GM21723 (cell line): ENCODE measurements at regions not wholly inside any gene's neighbourhood (a gene's known extent, or its start where the extent isn't known, plus 50 kb on each side); places are given as distances from the start of the nearest gene placed in this dataset.

ENCODE experiments used
- ATAC-seq: cut with Tn5 transposase; IDR thresholded peaks from one replicate; pipeline ENCODE4 v1.9.1; 2021; ENCODE audit warnings: mild to moderate bottlenecking, moderate library complexity; ENCODE audit not compliant: unreplicated experiment

DNA sequence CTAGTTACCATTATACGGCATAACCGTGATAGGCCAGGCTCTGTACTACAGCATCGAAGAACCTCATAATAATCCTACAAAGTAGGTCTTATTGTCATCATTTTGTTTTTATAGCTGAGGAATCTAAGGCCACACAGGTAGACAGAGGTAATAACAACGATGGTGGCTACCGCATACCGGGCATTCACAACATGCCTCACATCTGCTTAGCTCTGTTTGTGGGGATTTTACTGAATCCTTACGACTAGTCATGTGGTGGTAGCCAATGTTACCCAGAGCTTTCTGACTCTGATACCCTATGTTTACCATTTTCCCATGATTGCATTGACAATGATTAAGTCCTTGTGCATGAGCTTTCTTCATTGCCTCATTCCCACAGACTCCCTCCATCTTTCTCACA is 269.4 kb downstream of the TCF7L2 start:
- no peak for ATAC-seq

- ATAC-seq = no peak
Measured at GRCh38 chr10:113221756-113222168, 271.7 kb downstream of the TCF7L2 start.

DNA sequence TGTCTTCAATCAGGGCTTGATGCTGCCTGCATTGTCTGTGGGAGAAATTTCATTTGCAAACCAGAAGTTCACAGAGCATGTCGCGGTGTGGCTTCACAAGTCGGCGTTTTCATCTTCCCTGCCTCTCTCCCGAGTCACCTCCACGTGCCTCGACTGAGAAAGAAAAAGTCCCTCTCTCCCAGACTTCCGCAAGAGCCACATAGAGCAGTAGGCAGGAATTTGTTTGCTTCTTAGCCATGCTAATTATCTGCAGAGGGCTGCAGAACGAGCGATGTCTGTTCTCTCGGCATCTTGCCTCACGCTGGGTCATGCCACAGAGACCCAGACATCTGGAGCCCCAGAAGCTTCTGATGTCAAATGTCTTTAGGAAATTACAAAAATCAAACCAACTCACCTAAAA is 272.2 kb downstream of the TCF7L2 start:
- ATAC-seq = no peak

DNA sequence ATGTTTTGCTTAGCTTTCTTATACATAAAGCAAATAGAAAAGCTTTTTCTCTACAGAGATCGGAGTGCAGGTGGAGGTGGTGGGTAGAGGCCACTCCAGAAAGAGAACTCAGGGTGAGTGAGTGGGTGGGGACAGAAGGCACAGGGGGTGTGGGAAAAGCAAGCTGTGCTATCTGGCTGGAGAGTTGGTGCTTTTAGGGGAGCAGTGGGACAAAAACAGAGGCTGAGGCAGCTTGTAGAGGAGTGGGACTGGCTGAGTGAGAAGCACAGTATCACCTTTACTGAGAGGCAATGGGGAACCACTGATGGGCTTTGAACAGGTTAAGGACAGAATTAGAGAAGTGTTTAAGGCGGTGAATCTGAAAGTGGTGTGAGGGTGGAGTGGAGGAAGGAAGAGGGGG is 275.3 kb downstream of the TCF7L2 start:
- no peak for ATAC-seq

- no peak for ATAC-seq
Measured at GRCh38 chr10:113225903-113226302, 275.9 kb downstream of the TCF7L2 start.

DNA sequence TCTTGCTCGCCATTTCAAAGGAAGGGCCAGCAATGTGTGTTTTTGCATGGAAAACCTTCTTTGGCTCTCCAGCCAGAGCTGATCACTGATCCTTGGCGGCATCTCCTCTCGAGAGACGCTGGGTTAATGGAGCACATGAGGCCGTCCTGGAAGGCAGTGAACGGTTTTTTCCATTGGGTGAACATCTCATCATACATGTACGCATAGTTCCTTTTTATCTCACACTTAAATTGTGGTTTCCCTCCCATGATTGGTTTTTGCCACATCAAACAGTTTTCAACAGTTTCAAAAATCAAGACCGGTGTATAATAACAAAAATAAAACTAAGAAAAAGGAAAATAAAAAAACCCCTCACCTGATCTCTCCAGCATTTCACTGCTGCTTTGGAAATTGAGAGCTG is 276.4 kb downstream of the TCF7L2 start:
- ATAC-seq = no peak

- ATAC-seq = no peak
Measured at GRCh38 chr10:113226831-113227445, 276.9 kb downstream of the TCF7L2 start.

- ATAC-seq = no peak
Measured at GRCh38 chr10:113228530-113228929, 278.5 kb downstream of the TCF7L2 start.

- ATAC-seq = no peak
Measured at GRCh38 chr10:113230011-113230610, 280.1 kb downstream of the TCF7L2 start.

GRCh38 chr10:113232928-113233511 is 283.0 kb downstream of the TCF7L2 start:
- ATAC-seq = peak; percentile 73

GRCh38 chr10:113234481-113234880 is 284.4 kb downstream of the TCF7L2 start:
- ATAC-seq = no peak

DNA sequence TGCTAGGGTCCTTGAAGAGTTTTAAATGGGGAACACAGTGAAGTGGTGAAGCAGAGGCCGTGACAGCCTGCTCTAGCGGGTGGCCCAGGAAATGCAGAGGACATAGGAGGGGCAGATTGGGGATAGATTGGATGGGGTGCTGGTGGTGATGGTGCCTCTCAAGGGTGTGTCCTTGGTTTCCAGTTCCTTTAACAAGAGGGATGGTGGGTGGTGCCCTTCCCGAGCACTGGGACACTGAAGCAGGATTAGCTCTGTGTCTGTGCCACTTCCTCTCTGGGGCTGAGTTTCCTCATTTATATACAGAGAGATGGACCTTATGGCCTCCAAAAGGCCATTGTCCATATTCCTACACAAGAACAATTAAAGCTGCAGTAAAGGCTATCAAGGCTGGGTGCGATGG is 285.5 kb downstream of the TCF7L2 start:
- no peak for ATAC-seq

DNA sequence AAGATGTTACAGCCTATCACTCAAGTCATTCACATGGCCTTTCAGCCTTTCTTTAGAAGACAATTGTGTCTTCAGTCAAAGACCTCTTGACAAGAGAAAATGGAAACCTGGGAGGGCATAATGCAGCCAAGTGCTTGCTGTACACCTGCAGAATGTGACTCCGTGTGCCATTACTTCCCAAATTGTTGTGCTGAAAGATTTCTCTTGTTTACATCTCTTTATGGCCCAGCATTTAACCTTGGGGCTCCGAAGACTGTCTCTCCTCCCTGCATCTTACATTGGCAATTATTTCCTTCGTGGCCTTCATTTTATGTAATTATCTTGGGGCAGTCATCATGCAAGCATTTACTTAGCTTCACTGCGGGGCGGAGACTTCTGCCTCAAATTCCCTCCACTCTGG is 287.0 kb downstream of the TCF7L2 start:
- no peak for ATAC-seq

- ATAC-seq = no peak
Measured at GRCh38 chr10:113239566-113240350, 289.7 kb downstream of the TCF7L2 start.

- ATAC-seq = no peak
Measured at GRCh38 chr10:113240736-113241135, 290.7 kb downstream of the TCF7L2 start.

DNA sequence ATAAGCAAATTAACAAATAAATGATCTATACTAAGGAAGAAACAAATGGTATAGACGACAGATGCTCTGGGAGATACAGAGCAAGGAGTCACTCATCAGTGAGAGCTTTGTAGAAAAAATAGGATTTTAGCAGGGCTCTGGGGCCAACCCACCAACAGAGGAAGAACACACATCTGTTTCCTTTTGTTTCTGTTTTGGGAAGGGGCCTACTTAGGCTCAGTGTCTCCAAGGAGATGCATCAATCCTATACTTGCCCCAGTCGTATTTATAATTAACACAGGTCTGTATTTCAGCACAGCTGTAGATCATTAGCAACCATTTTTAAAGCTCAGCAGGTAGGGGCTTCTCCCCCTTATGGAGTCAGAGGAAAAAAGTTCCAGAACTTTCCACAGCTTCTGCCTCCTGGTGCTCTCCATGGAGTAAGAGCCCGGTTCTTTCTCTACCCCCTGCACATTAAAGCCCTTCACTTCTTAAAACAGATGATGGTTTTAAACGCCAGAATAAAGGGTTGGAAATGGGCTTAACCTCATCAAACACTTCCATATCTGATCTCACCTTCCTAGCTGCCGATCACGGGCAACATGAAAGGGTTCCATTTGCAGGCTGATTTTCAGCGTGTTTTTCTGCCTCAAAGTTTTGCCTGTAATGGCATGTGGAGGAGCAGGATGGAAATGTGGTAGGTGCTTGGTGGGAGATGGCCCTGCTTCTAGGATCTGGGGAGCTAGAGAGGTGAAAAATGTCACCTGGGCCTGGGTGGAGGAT is 291.7 kb downstream of the TCF7L2 start:
- no peak for ATAC-seq

DNA sequence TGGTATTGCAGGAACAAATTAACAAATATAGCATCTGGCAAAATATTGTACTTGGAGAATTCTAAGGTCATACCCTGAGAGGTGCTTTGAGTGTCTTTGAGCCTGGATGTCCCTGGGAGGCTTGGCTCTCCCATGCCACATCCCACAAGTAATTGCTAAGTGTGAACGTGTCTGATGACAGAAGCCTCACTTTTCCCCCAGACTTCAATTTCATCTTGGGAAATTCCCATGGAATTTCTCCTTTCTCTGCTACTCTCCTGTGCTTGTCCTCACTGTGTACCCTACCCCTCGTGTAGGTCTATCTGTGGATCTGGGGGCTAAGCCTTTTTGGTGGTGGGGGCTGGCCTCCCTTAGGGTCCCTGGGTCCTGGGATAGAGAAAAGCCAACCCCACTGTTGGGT is 293.3 kb downstream of the TCF7L2 start:
- ATAC-seq = no peak

DNA sequence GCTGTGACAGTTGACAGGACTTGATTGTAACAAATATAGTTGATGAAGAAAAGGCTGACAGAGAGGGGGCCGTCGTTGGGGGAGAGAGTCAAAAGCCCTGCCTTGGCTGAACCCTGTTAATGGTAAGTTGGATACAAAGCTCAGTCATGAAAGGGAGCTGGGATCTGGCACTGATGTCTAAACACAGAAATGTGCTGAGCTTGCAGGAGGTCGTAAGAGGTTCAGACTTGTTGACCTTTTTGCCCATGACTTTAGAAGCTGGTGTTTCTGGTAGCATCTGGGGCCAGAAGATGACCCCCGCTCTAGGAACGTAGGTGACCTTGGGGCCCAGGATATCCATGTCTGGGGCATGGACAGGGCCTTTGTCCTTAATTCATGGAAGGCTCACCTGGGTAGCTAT is 294.7 kb downstream of the TCF7L2 start:
- ATAC-seq = no peak

DNA sequence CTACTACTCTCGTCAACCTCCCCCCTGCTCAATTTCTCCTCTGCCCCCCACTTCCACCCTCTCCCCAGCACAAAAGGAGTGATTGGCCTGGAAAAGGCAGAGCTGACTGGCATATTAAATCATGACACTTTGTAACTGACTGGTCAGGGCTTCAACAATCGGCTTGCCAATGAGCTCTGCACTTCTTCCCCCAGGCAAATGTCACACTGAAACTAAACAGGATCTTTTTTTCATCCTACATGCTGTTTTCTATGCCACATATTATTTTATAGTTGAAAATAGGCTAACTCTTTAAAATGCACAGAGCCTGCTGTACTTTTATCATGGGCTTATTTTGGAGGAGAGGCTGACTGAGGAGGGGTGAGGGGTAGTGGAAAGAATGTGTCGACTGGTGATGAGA is 295.2 kb downstream of the TCF7L2 start:
- ATAC-seq = no peak

DNA sequence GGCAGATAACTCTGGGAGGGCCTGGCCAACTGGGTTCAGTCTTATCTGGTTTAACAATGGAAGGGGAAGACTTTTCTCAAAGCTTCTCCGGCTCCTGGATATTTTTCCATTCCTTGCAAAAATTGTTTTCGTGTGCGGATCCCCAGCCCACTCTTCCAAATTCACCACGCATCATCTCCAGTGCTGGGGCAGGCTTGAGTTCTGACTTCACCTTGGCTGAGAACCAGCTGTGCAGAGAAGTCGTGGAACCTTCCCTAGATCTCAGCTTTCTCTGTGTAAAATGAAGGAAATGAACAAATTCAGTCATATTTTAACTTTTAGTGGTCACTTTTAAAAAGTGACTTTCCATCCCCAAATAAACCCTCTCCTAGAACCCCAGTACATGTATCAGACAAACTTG is 297.0 kb downstream of the TCF7L2 start:
- ATAC-seq = no peak
